ENCODE measurements at regions not wholly inside any gene's neighbourhood (a gene's known extent, or its start where the extent isn't known, plus 50 kb on each side); places are given as distances from the start of the nearest gene placed in this dataset.

GRCh38 chr18:51765606-51766360 is 568.3 kb upstream of the MEX3C start (continued):
- TF ChIP-seq ZNF592 (IDR thresholded peaks at IDR 0.05), result no peak

GRCh38 chr18:51767293-51767692 is 569.8 kb upstream of the MEX3C start:
- Histone ChIP-seq H3K27ac (ENCODE audit: control insufficient read depth, insufficient read depth) (peak overlapping the region; percentile 68), H3K9ac (ENCODE audit: control insufficient read depth, insufficient read depth, low read length) (peak overlapping the region; percentile 17; the same call in 1 of the 2 replicates), H3K4me2 (ENCODE audit: control insufficient read depth, insufficient read depth) (peak overlapping the region; percentile 31; the same call in 1 of the 2 replicates), H3K4me3 (no peak overlapping the region), H3K36me3 (ENCODE audit: control insufficient read depth in 2 of 2, insufficient read depth in 2 of 2, low read length in 1 of 2) (no peaks in the 10 kb centered on the region), H3K27me3 (replicated peaks in 1 of 2; ENCODE audit: control insufficient read depth in 2 of 2, insufficient read depth in 2 of 2, low read length in 1 of 2) (no peaks in the 10 kb centered on the region), H4K20me1 (ENCODE audit: control insufficient read depth, insufficient read depth) (no peaks in the 10 kb centered on the region), H2AFZ (ENCODE audit: control insufficient read depth, low read depth, low read length) (peak overlapping the region; percentile 41), H3K79me2 (ENCODE audit: control insufficient read depth, insufficient read depth, low read length) (no peaks in the 10 kb centered on the region), H3K4me1 (ENCODE audit: control insufficient read depth, insufficient read depth, low read length) (peaks cover 25% of the 10 kb centered on the region), H3K9me3 (replicated peaks; ENCODE audit: control insufficient read depth, insufficient read depth, low read length) (no peaks in the 10 kb centered on the region)
- ATAC-seq (peak; percentile 90), DNase-seq (ENCODE audit: low read depth, low spot score) (no peak), FAIRE-seq (peak; percentile 93)
- CTCF ChIA-PET, result no interaction called here
- SMC1A ChIA-PET (ENCODE audit: uncharacterized antibody, unreplicated experiment), result interaction anchor here (1.0 to 1.8 kb wide), 5 partner anchors 10 to 144 kb away, joined by 3 to 8 read pairs (median 4); no protein-coding TSS in a partner anchor
- in situ Hi-C loops (cut with MboI) (no loop called here), intact Hi-C loops (cut with micrococcal nuclease; ENCODE audit: unreplicated experiment) (loop anchor here (5.0 kb wide), 1 partner anchor 40 kb away; no protein-coding TSS in a partner anchor)
- no TSS peak for BruUV-seq (replicated peaks)
- POLR2A ChIA-PET, result no interaction called here
- WGBS (ENCODE audit: insufficient coverage, insufficient replicate concordance, low lambda C conversion rate, missing lambda C conversion rate), result 42% methylated on average over 1 of the region's 1 CpG
- RAD21 ChIA-PET (ENCODE audit: unreplicated experiment), result interaction anchor here (1.3 to 1.7 kb wide), 2 partner anchors 27 to 187 kb away, joined by 3 to 4 read pairs; no protein-coding TSS in a partner anchor
- TF ChIP-seq ZNF687 (IDR thresholded peaks at IDR 0.05) (0 out of 2 replicates have a peak, but pooled peaks have one; percentile 29), MTA2 (IDR thresholded peaks at IDR 0.05; ENCODE audit: low read depth) (0 out of 2 replicates have a peak, but pooled peaks have one; percentile 32), POU2F2 (IDR thresholded peaks at IDR 0.05; ENCODE audit: borderline replicate concordance, low read depth, low read length) (0 out of 3 replicates have a peak, but pooled peaks have one; percentile 13), BACH1 (IDR thresholded peaks at IDR 0.05; ENCODE audit: borderline replicate concordance) (peak; percentile 22; the same call in 1 of the 2 replicates), RUNX3 (IDR thresholded peaks at IDR 0.05; ENCODE audit: low read length) (peak; percentile 23; the same call in 1 of the 2 replicates), ZNF217 (IDR thresholded peaks at IDR 0.05) (peak; percentile 66; the same call in 1 of the 2 replicates), BCL11A (IDR thresholded peaks at IDR 0.05; ENCODE audit: low read depth, low read length) (0 out of 2 replicates have a peak, but pooled peaks have one; percentile 20), SPI1 (IDR thresholded peaks at IDR 0.05; ENCODE audit: borderline replicate concordance, insufficient read depth, low read depth, low read length) (peak; percentile 94), ZSCAN29 (IDR thresholded peaks at IDR 0.05) (no peak), MEF2A (IDR thresholded peaks at IDR 0.05; ENCODE audit: insufficient read depth, low read depth, low read length) (0 out of 2 replicates have a peak, but pooled peaks have one; percentile 14), RAD21 (IDR thresholded peaks at IDR 0.05; ENCODE audit: insufficient read depth, low read depth, low read length) (0 out of 2 replicates have a peak, but pooled peaks have one; percentile 13)

All from GM12878 (cell line).